ENCODE measurements at regions not wholly inside any gene's neighbourhood (a gene's known extent, or its start where the extent isn't known, plus 50 kb on each side); places are given as distances from the start of the nearest gene placed in this dataset.

DNA sequence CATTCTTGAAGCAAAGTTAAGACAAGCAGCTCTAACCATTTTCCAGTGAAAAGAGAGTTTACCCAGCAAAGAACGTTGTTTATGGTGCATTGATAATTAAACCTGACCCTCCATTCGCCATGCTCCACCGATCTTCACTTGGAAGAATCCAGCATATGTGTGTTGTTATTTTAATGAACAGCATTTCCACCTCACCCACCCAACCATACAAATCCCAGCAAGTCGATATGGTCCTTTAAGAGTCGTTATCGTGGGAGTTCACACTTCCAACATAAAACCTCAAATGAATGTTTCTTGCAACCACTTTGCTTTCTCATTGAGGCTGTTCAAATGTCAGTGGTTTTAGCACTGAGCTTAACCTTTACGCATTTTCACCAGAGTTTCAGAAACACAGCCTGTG, 147.4 kb upstream of the LDB2 start:
- TF ChIP-seq, protein P1, sequence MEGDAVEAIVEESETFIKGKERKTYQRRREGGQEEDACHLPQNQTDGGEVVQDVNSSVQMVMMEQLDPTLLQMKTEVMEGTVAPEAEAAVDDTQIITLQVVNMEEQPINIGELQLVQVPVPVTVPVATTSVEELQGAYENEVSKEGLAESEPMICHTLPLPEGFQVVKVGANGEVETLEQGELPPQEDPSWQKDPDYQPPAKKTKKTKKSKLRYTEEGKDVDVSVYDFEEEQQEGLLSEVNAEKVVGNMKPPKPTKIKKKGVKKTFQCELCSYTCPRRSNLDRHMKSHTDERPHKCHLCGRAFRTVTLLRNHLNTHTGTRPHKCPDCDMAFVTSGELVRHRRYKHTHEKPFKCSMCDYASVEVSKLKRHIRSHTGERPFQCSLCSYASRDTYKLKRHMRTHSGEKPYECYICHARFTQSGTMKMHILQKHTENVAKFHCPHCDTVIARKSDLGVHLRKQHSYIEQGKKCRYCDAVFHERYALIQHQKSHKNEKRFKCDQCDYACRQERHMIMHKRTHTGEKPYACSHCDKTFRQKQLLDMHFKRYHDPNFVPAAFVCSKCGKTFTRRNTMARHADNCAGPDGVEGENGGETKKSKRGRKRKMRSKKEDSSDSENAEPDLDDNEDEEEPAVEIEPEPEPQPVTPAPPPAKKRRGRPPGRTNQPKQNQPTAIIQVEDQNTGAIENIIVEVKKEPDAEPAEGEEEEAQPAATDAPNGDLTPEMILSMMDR (conservative IDR thresholded peaks at IDR 0.05; ENCODE audit: low read length) = no peak
- no peak for TF ChIP-seq EZH2phosphoT487 (IDR thresholded peaks at IDR 0.05; ENCODE audit: borderline replicate concordance)

Data from Loucy (cell line).